Hepatocyte (in vitro differentiated cells): ENCODE measurements at regions not wholly inside any gene's neighbourhood (a gene's known extent, or its start where the extent isn't known, plus 50 kb on each side); places are given as distances from the start of the nearest gene placed in this dataset.

Experiments
- DNase-seq: peaks from one replicate; pipeline ENCODE4 v3.0.0-alpha.2; 2016; ENCODE audit warnings: low spot score
- H2AFZ ChIP-seq: fragments of 200-600 bp; sonication (generic); 2 replicates; pipeline ENCODE4 v1.6.0; 2016; ENCODE audit warnings: antibody characterized with exemption, mild to moderate bottlenecking
- H3K27ac ChIP-seq: fragments of 200-600 bp; sonication (generic); 2 replicates; pipeline ENCODE4 v1.5.1; 2016; ENCODE audit warnings: mild to moderate bottlenecking
- H3K27me3 ChIP-seq: fragments of 200-600 bp; sonication (generic); 2 replicates; pipeline ENCODE4 v1.6.1; 2016
- H3K36me3 ChIP-seq: fragments of 200-600 bp; sonication (generic); replicated peaks from 2 replicates; pipeline ENCODE4 v1.5.1; 2016; ENCODE audit warnings: low read depth; ENCODE audit not compliant: insufficient read depth
- H3K4me1 ChIP-seq: fragments of 200-600 bp; sonication (generic); 2 replicates; pipeline ENCODE4 v1.5.1; 2016; ENCODE audit warnings: mild to moderate bottlenecking, moderate library complexity; ENCODE audit not compliant: insufficient read depth
- H3K4me2 ChIP-seq: fragments of 200-600 bp; sonication (generic); 2 replicates; pipeline ENCODE4 v1.6.0; 2016
- H3K4me3 ChIP-seq: fragments of 200-600 bp; sonication (generic); 2 replicates; pipeline ENCODE4 v1.5.1; 2016; ENCODE audit warnings: mild to moderate bottlenecking
- H3K79me2 ChIP-seq: fragments of 200-600 bp; sonication (generic); 2 replicates; pipeline ENCODE4 v1.6.0; 2017; ENCODE audit warnings: mild to moderate bottlenecking
- H3K9me2 ChIP-seq: fragments of 200-600 bp; sonication (generic); replicated peaks from 2 replicates; pipeline ENCODE4 v1.6.0; 2017; ENCODE audit warnings: mild to moderate bottlenecking; ENCODE audit not compliant: insufficient read depth
- H3K9me3 ChIP-seq: fragments of 200-600 bp; sonication (generic); 2 replicates; pipeline ENCODE4 v1.5.1; 2016; ENCODE audit warnings: low read depth, mild to moderate bottlenecking
- H4K20me1 ChIP-seq: fragments of 200-600 bp; sonication (generic); 2 replicates; pipeline ENCODE4 v1.6.0; 2016; ENCODE audit warnings: mild to moderate bottlenecking; ENCODE audit not compliant: insufficient read depth, poor library complexity, severe bottlenecking
- EZH2 ChIP-seq: fragments of 200-600 bp; sonication (generic); IDR thresholded peaks from 2 replicates; pipeline ENCODE4 v1.6.1; 2016; ENCODE audit warnings: antibody characterized with exemption, mild to moderate bottlenecking, borderline replicate concordance
- EZH2phosphoT487 ChIP-seq: fragments of 200-600 bp; sonication (generic); IDR thresholded peaks from one replicate; pipeline ENCODE4 v1.6.1; 2018; ENCODE audit warnings: antibody characterized with exemption, mild to moderate bottlenecking, low read depth, moderate library complexity; ENCODE audit not compliant: unreplicated experiment, severe bottlenecking
- WGBS: methylation state at CpG from one replicate; pipeline ENCODE4 v1.1.6; 2016; ENCODE audit warnings: low lambda C conversion rate; ENCODE audit errors: missing lambda C conversion rate; 5-methylcytosine and 5-hydroxymethylcytosine counted together
- TF ChIP-seq, protein P1 (sequence below): fragments of 200-600 bp; sonication (generic); IDR thresholded peaks from 2 replicates; pipeline ENCODE4 v1.5.1; 2016; ENCODE audit warnings: antibody characterized with exemption, mild to moderate bottlenecking; ENCODE audit not compliant: poor library complexity

DNA sequence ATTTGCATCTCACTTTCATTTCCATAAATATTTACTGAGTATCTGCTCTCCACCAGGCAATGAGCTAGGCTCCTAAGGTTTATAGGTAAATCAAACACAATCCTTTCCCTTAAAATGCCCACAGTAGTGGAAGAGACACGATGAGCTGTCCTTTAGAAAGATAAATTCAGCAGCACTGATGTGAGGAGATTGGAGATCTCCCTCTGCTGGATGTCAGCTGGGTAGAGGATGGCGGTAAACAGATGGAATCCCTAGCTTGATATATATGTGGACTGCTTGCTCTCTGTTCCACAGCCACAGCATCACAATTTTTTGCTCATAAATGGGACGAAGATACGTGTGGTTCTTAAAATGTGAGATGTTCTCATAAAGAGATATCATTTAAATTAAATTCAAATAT lies 216.4 kb upstream of the RASGEF1B start:
- Histone ChIP-seq H3K4me3 (no peak overlapping the region), H3K27me3 (no peaks in the 10 kb centered on the region), H3K36me3 (no peaks in the 10 kb centered on the region), H3K79me2 (no peaks in the 10 kb centered on the region), H4K20me1 (no peaks in the 10 kb centered on the region), H3K9me3 (no peaks in the 10 kb centered on the region), H3K27ac (no peak overlapping the region), H3K4me2 (no peak overlapping the region), H2AFZ (no peak overlapping the region), H3K4me1 (no peaks in the 10 kb centered on the region), H3K9me2 (no peaks in the 10 kb centered on the region)
- 62% methylated on average over 4 of the region's 4 CpGs for WGBS
- TF ChIP-seq EZH2phosphoT487, result no peak
- TF ChIP-seq, protein P1, sequence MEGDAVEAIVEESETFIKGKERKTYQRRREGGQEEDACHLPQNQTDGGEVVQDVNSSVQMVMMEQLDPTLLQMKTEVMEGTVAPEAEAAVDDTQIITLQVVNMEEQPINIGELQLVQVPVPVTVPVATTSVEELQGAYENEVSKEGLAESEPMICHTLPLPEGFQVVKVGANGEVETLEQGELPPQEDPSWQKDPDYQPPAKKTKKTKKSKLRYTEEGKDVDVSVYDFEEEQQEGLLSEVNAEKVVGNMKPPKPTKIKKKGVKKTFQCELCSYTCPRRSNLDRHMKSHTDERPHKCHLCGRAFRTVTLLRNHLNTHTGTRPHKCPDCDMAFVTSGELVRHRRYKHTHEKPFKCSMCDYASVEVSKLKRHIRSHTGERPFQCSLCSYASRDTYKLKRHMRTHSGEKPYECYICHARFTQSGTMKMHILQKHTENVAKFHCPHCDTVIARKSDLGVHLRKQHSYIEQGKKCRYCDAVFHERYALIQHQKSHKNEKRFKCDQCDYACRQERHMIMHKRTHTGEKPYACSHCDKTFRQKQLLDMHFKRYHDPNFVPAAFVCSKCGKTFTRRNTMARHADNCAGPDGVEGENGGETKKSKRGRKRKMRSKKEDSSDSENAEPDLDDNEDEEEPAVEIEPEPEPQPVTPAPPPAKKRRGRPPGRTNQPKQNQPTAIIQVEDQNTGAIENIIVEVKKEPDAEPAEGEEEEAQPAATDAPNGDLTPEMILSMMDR, result peak; percentile 34
- no peak for DNase-seq

DNA sequence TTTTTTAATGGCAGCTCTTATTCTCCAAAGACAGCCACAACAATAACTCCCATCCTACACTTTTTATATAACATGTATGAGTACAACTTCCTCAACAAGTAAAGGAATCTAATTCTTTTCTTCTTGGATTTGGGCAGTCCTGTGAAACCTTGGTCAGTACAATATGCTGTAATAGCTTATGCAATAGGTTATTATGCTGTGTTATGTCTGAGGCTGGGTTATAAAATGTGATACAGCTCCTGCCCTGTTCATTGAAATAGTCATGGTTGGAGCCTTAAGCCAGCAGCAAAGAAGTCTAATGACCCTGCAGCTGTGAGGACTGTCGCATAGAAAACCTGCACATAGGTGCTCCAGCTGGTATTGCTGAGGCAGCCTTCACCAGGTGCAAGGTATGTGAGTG lies 215.8 kb upstream of the RASGEF1B start:
- no peak for DNase-seq
- Histone ChIP-seq H3K9me2 (no peaks in the 10 kb centered on the region), H3K4me1 (no peaks in the 10 kb centered on the region), H3K79me2 (no peaks in the 10 kb centered on the region), H3K4me3 (no peak overlapping the region), H3K36me3 (no peaks in the 10 kb centered on the region), H3K27ac (no peak overlapping the region), H3K27me3 (no peaks in the 10 kb centered on the region), H3K4me2 (no peak overlapping the region), H2AFZ (no peak overlapping the region), H3K9me3 (no peaks in the 10 kb centered on the region), H4K20me1 (no peaks in the 10 kb centered on the region)
- WGBS, result 82% methylated on average over 1 of the region's 1 CpG
- TF ChIP-seq, protein P1, result no peak
- TF ChIP-seq EZH2, result no peak
- no peak for TF ChIP-seq EZH2phosphoT487

DNA sequence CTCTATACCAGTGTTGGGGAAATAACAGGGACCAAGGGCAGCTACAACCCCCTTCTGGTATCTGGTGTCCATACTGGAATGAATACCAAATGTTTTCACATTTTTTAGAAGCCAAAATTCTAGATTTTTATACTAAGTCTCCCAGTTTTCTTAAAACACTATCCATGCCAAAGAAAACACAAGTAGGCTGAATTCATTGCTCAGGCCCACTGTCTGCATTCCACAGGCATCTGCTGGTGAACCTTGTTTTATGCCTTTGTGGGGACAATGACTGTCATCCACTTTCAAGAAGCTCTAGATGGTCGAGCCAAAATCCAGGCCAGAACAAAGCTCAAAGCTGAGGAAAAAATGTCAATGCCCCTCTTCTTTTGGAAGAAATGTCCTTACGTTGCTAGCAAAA lies 213.4 kb upstream of the RASGEF1B start:
- WGBS, result 92% methylated on average over 2 of the region's 2 CpGs
- no peak overlapping the region for H3K27ac ChIP-seq
- no peaks in the 10 kb centered on the region for H3K9me2 ChIP-seq
- TF ChIP-seq, protein P1, result no peak
- TF ChIP-seq EZH2phosphoT487 (no peak), EZH2 (no peak)
- no peak overlapping the region for H3K4me2 ChIP-seq
- no peaks in the 10 kb centered on the region for H3K9me3 ChIP-seq
- H2AFZ ChIP-seq, result no peak overlapping the region
- DNase-seq, result no peak
- no peak overlapping the region for H3K4me3 ChIP-seq
- no peaks in the 10 kb centered on the region for H3K36me3 ChIP-seq
- no peaks in the 10 kb centered on the region for H3K27me3 ChIP-seq
- H3K79me2 ChIP-seq, result no peaks in the 10 kb centered on the region
- H3K4me1 ChIP-seq, result no peaks in the 10 kb centered on the region
- H4K20me1 ChIP-seq, result no peaks in the 10 kb centered on the region

DNA sequence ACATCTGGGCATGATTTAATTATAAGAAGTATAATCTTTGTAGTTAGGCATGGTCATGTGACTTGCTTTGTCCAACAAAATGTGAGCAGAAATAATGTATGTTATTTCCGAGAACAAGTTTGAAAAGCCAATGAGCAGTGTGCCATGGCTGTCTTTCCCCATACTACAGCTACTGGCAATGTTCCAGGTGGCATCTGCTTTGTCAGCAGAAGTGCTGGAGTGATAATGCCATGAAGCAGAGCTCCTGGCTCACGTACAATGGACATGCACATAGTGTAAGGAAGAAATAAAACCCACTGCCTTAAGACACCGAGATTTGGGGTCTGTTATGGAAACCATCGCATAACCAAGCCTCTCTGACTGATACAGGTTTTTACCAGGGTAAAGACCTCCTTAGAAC lies 212.6 kb upstream of the RASGEF1B start:
- Histone ChIP-seq H4K20me1 (no peaks in the 10 kb centered on the region), H3K27me3 (no peaks in the 10 kb centered on the region), H3K4me2 (no peak overlapping the region), H3K4me3 (no peak overlapping the region), H3K27ac (no peak overlapping the region), H3K4me1 (no peaks in the 10 kb centered on the region), H3K36me3 (no peaks in the 10 kb centered on the region), H2AFZ (no peak overlapping the region), H3K79me2 (no peaks in the 10 kb centered on the region), H3K9me3 (no peaks in the 10 kb centered on the region), H3K9me2 (no peaks in the 10 kb centered on the region)
- no peak for DNase-seq
- WGBS, result 94% methylated on average over 4 of the region's 4 CpGs
- TF ChIP-seq, protein P1, result no peak
- TF ChIP-seq EZH2, result no peak
- no peak for TF ChIP-seq EZH2phosphoT487
